Vagina (tissue), 2 donors: ENCODE measurements at regions not wholly inside any gene's neighbourhood (a gene's known extent, or its start where the extent isn't known, plus 50 kb on each side); places are given as distances from the start of the nearest gene placed in this dataset.

Experiments
- DNase-seq, 2 donors: peaks; one replicate each; pipeline ENCODE4 v3.0.0-alpha.2; 2017; ENCODE audit errors: extremely low spot score in 2 of 2
- H3K27ac ChIP-seq: fragments of 200-600 bp; sonication (generic); one replicate; pipeline ENCODE4 v1.5.1; 2019
- H3K27me3 ChIP-seq: fragments of 200-600 bp; sonication (generic); one replicate; pipeline ENCODE4 v1.5.1; 2019
- H3K36me3 ChIP-seq, 2 donors: fragments of 200-600 bp; sonication (generic); one replicate each; pipeline ENCODE4 v1.5.1; 2017 to 2019
- H3K4me1 ChIP-seq: fragments of 200-600 bp; sonication (generic); one replicate; pipeline ENCODE4 v1.5.1; 2019
- H3K4me3 ChIP-seq, 2 donors: fragments of 200-600 bp; sonication (generic); 1 replicate in 1 of 2; 2 replicates in 1 of 2; pipeline ENCODE4 v1.5.1; 2016 to 2019
- H3K9me3 ChIP-seq: fragments of 200-600 bp; sonication (generic); one replicate; pipeline ENCODE4 v1.5.1; 2019
- CTCF ChIP-seq, 3 experiments: fragments of 450-650 bp in 2 of 3; fragments of 200-600 bp in 1 of 3; sonication (generic) in 1 of 3; IDR thresholded peaks; one replicate each; pipeline ENCODE4 v1.5.1; 2017 to 2019; ENCODE audit warnings: antibody characterized with exemption in 3 of 3, mild to moderate bottlenecking in 2 of 3, moderate library complexity in 2 of 3
- POLR2A ChIP-seq, 2 donors: fragments of 450-650 bp; IDR thresholded peaks; one replicate each; pipeline ENCODE4 v1.6.1; 2017; ENCODE audit warnings: antibody characterized with exemption in 2 of 2, mild to moderate bottlenecking in 2 of 2, moderate library complexity in 2 of 2
- POLR2AphosphoS5 ChIP-seq, 2 donors: sonication (generic); formaldehyde crosslinking; IDR thresholded peaks; one replicate each; pipeline ENCODE4 v1.9.0; 2017; ENCODE audit warnings: antibody characterized with exemption in 2 of 2, mild to moderate bottlenecking in 2 of 2, low read depth in 1 of 2; ENCODE audit not compliant: insufficient read depth in 1 of 2
- intact Hi-C: fragments of 100-400 bp; cut with DNase I; formaldehyde crosslinking; loops from one replicate; pipeline ENCODE4 v1.15.1; 2023

- TF ChIP-seq POLR2A (IDR thresholded peaks at IDR 0.05) (no peak), POLR2AphosphoS5 (IDR thresholded peaks at IDR 0.05; ENCODE audit: insufficient read depth in 1 of 2, low read depth in 1 of 2) (no peak), CTCF (IDR thresholded peaks at IDR 0.05) (no peak)
- no peak for DNase-seq
- no peak overlapping the region for H3K4me3 ChIP-seq
- no peaks in the 10 kb centered on the region for H3K27me3 ChIP-seq
- H3K4me1 ChIP-seq: no peaks in the 10 kb centered on the region
- H3K27ac ChIP-seq: no peak overlapping the region
- no peaks in the 10 kb centered on the region for H3K36me3 ChIP-seq
- no peaks in the 10 kb centered on the region for H3K9me3 ChIP-seq
- intact Hi-C loops: no loop called here
Observed at GRCh38 chr9:135029871-135030565, 57.5 kb upstream of the OLFM1 start.

GRCh38 chr9:135030566-135031226, 56.8 kb upstream of the OLFM1 start:
- Histone ChIP-seq H3K27ac (no peak overlapping the region), H3K9me3 (no peaks in the 10 kb centered on the region), H3K4me1 (no peaks in the 10 kb centered on the region), H3K27me3 (no peaks in the 10 kb centered on the region), H3K4me3 (no peak overlapping the region), H3K36me3 (no peaks in the 10 kb centered on the region)
- TF ChIP-seq POLR2AphosphoS5 (IDR thresholded peaks at IDR 0.05; ENCODE audit: insufficient read depth in 1 of 2, low read depth in 1 of 2) (no peak), CTCF (IDR thresholded peaks at IDR 0.05) (no peak), POLR2A (IDR thresholded peaks at IDR 0.05) (no peak)
- no peak for DNase-seq
- intact Hi-C loops: no loop called here

GRCh38 chr9:135032041-135032835, 55.2 kb upstream of the OLFM1 start:
- TF ChIP-seq CTCF (IDR thresholded peaks at IDR 0.05) (no peak), POLR2A (IDR thresholded peaks at IDR 0.05) (no peak), POLR2AphosphoS5 (IDR thresholded peaks at IDR 0.05; ENCODE audit: insufficient read depth in 1 of 2, low read depth in 1 of 2) (no peak)
- no peaks in the 10 kb centered on the region for H3K9me3 ChIP-seq
- intact Hi-C loops: no loop called here
- H3K36me3 ChIP-seq: no peaks in the 10 kb centered on the region
- DNase-seq: no peak
- no peak overlapping the region for H3K4me3 ChIP-seq
- H3K4me1 ChIP-seq: no peaks in the 10 kb centered on the region
- H3K27me3 ChIP-seq: no peaks in the 10 kb centered on the region
- no peak overlapping the region for H3K27ac ChIP-seq

- Histone ChIP-seq H3K9me3 (no peaks in the 10 kb centered on the region), H3K27ac (no peak overlapping the region), H3K4me1 (no peaks in the 10 kb centered on the region), H3K27me3 (no peaks in the 10 kb centered on the region), H3K36me3 (no peaks in the 10 kb centered on the region), H3K4me3 (no peak overlapping the region)
- no peak for TF ChIP-seq POLR2AphosphoS5 (IDR thresholded peaks at IDR 0.05; ENCODE audit: insufficient read depth in 1 of 2, low read depth in 1 of 2)
- TF ChIP-seq CTCF (IDR thresholded peaks at IDR 0.05): no peak
- no peak for TF ChIP-seq POLR2A (IDR thresholded peaks at IDR 0.05)
- intact Hi-C loops: no loop called here
- DNase-seq: no peak
Observed at GRCh38 chr9:135032868-135033460, 54.5 kb upstream of the OLFM1 start.
